IMR-90 (cell line): ENCODE measurements at regions not wholly inside any gene's neighbourhood (a gene's known extent, or its start where the extent isn't known, plus 50 kb on each side); places are given as distances from the start of the nearest gene placed in this dataset.

Experiments used
- BHLHE40 ChIP-seq: fragments of 150-350 bp; IDR thresholded peaks from 2 replicates; pipeline ENCODE4 v1.6.1; 2016; ENCODE audit warnings: mild to moderate bottlenecking, low read depth, low read length
- CHD1 ChIP-seq: IDR thresholded peaks from 2 replicates; pipeline ENCODE4 v1.6.1; 2012; ENCODE audit warnings: low read depth, low read length, improper control_type of control experiment
- CTCF ChIP-seq: conservative IDR thresholded peaks from 2 replicates; pipeline ENCODE4 v1.5.1; 2012; ENCODE audit warnings: mild to moderate bottlenecking, low read depth, low read length, improper control_type of control experiment
- FOS ChIP-seq: fragments of 150-350 bp; IDR thresholded peaks from 2 replicates; pipeline ENCODE4 v1.6.1; 2016; ENCODE audit warnings: low read depth, low read length
- MAFK ChIP-seq: IDR thresholded peaks from 2 replicates; pipeline ENCODE4 v1.6.1; 2012; ENCODE audit warnings: low read depth, low read length, improper control_type of control experiment
- MAZ ChIP-seq: IDR thresholded peaks from 2 replicates; pipeline ENCODE4 v1.6.1; 2012; ENCODE audit warnings: low read depth, mild to moderate bottlenecking, low read length, improper control_type of control experiment, moderate library complexity, borderline replicate concordance
- MXI1 ChIP-seq: IDR thresholded peaks from 2 replicates; pipeline ENCODE4 v1.6.1; 2012; ENCODE audit warnings: low read depth, mild to moderate bottlenecking, low read length, moderate library complexity, borderline replicate concordance
- NFE2L2 ChIP-seq: fragments of 150-350 bp; IDR thresholded peaks from 2 replicates; pipeline ENCODE4 v1.6.1; 2016; ENCODE audit warnings: low read depth, mild to moderate bottlenecking, low read length
- POLR2A ChIP-seq: IDR thresholded peaks from 2 replicates; pipeline ENCODE4 v1.6.1; 2012; ENCODE audit warnings: mild to moderate bottlenecking, low read depth, low read length
- RAD21 ChIP-seq: IDR thresholded peaks from 2 replicates; pipeline ENCODE4 v1.6.1; 2012; ENCODE audit warnings: low read length, improper control_type of control experiment
- RCOR1 ChIP-seq: IDR thresholded peaks from 2 replicates; pipeline ENCODE4 v1.6.1; 2012; ENCODE audit warnings: mild to moderate bottlenecking, low read length, improper control_type of control experiment; ENCODE audit not compliant: insufficient replicate concordance
- RFX5 ChIP-seq: IDR thresholded peaks from 2 replicates; pipeline ENCODE4 v1.8.0; 2012; ENCODE audit warnings: low read depth, mild to moderate bottlenecking, low read length, moderate library complexity
- TF ChIP-seq, protein P1 (sequence below): fragments of 150-350 bp; IDR thresholded peaks from 2 replicates; pipeline ENCODE4 v1.6.1; 2016; ENCODE audit warnings: low read depth, mild to moderate bottlenecking, low read length, moderate library complexity, borderline replicate concordance
- TF ChIP-seq, protein P2 (sequence below): fragments of 150-350 bp; IDR thresholded peaks from 2 replicates; pipeline ENCODE4 v1.6.1; 2017; ENCODE audit warnings: mild to moderate bottlenecking, antibody characterized with exemption, low read length, low read depth

DNA sequence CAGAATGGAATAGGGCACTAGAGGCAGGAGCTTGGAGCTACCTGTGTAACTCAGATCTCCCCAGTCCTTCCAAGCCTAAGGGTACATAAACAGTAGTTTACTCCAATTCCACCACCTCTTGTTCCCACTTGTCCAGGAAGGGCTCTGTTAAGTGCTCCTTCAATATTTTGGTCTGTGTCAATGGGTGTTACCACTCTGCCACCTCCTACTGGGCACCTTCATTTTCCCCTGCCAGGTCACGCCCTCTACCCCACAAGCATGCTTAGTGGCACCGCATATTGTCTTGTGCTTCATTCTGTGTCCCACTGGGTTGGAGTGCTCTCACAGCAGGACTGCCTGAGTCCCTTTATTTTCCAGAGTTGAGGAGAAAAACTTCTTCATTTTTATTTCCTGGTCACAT, 459.8 kb downstream of the ARHGEF28 start:
- TF ChIP-seq MXI1 (no peak), BHLHE40 (no peak), CTCF (no peak), RAD21 (no peak), POLR2A (no peak), CHD1 (no peak), FOS (no peak), MAZ (no peak), RFX5 (no peak), RCOR1 (no peak), NFE2L2 (no peak), MAFK (no peak)
- TF ChIP-seq, protein P1, sequence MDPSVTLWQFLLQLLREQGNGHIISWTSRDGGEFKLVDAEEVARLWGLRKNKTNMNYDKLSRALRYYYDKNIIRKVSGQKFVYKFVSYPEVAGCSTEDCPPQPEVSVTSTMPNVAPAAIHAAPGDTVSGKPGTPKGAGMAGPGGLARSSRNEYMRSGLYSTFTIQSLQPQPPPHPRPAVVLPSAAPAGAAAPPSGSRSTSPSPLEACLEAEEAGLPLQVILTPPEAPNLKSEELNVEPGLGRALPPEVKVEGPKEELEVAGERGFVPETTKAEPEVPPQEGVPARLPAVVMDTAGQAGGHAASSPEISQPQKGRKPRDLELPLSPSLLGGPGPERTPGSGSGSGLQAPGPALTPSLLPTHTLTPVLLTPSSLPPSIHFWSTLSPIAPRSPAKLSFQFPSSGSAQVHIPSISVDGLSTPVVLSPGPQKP = no peak
- TF ChIP-seq, protein P2, sequence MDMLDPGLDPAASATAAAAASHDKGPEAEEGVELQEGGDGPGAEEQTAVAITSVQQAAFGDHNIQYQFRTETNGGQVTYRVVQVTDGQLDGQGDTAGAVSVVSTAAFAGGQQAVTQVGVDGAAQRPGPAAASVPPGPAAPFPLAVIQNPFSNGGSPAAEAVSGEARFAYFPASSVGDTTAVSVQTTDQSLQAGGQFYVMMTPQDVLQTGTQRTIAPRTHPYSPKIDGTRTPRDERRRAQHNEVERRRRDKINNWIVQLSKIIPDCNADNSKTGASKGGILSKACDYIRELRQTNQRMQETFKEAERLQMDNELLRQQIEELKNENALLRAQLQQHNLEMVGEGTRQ = no peak
